Cerebellar cortex (tissue), 1 donor: ENCODE measurements at regions not wholly inside any gene's neighbourhood (a gene's known extent, or its start where the extent isn't known, plus 50 kb on each side); places are given as distances from the start of the nearest gene placed in this dataset.
"Not testable (repeated sequence)": the region's sequence is repeated elsewhere in the genome, so short reads cannot be mapped to it uniquely, and the experiment has no call there.

Source experiments
- DNase-seq: peaks from one replicate; pipeline ENCODE4 v3.0.0-alpha.2; 2015; ENCODE audit warnings: low spot score

DNA sequence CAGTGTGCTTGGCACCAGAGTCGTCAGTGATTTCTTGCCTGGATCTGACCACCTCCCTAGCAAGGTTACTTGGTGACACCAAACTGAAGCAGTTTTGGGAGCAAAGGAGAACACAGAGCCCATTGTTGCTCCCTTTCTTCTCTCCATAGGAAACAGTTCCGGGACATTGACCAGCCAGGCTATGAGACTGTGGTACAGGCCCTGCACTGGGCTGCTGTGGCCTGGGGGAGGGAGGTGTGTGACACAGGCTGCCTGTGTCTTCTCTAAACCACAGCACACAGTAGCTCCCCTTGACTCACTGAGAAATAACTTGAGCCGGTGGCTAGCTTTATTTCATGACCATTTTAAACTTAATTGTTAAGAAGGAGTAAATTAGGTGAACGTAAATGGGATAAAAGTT lies 214.8 kb upstream of the UBL3 start:
- DNase-seq, result no peak

DNA sequence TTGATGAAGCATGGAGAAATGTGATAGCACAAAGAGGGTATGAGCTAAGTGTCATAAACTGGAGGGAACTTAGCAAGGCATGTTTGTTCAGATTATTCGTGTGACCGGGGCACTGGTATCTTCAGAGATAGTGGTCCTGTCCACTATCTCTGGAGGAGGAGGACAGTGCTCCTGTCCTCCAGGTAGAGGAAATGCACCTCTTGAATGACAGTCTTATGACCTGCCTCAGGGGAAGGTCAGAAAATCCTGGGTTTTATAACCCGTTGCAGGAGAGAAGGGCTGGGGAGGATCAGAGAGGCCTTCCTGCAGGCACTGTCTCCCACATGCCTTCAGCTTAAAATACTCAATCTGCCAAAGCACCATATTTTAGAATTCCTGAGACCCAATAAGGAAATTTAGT lies 213.5 kb upstream of the UBL3 start:
- no peak for DNase-seq

DNA sequence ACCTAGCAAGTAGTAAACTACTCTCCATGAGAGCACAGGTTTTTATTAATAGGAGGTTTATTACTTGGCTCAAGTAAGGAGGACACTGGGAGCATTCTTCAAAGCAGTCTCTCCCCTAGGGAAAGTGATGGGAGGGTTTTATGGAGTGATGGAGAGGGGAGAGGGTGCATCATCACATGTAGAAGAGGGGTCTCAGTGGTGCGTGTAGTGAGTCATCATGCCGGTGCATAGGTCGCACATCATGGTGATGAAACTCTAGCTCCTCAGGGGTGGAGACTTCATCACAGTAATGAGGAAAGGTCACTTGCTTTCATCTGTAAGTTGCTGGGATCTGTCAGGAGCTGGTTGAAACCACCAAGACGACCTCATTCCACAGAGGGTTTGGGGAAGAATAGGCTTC lies 210.8 kb upstream of the UBL3 start:
- DNase-seq, result no peak

DNA sequence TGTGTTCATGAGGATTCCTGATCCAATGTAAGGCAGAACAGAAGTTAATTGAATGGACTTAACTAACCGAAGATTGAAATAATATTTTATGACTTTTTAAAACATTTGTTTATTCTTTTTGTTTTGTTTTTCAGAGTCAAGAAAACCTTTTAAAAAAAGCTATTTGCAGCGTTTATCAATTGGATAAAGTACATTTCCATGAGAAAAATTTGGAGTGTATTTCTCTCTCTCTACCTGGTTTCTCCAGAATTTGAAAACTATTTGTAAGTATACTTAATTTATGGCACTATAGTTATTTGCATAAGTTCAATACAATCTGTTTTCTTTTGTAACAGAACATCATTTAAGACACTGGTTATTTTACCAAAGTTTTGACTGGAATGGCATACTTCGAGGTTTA lies 208.0 kb upstream of the UBL3 start:
- no peak for DNase-seq

DNA sequence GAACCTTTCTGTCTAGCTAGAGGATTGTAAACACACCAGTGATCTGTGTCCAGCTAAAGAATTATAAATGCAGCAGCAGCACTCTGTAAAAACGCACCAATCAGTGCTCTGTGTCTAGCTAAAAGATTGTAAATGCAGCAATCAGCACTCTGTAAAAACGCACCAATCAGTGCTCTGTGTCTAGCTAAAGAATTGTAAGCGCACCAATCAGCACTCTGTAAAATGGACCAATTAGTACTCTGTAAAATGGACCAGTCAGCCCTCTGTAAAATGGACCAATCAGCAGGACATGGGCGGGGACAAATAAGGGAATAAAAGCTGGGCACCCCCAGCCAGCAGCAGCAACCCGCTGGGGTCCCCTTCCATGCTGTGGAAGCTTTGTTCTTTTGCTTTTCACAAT lies 204.1 kb upstream of the UBL3 start:
- DNase-seq, result not testable (repeated sequence)

DNA sequence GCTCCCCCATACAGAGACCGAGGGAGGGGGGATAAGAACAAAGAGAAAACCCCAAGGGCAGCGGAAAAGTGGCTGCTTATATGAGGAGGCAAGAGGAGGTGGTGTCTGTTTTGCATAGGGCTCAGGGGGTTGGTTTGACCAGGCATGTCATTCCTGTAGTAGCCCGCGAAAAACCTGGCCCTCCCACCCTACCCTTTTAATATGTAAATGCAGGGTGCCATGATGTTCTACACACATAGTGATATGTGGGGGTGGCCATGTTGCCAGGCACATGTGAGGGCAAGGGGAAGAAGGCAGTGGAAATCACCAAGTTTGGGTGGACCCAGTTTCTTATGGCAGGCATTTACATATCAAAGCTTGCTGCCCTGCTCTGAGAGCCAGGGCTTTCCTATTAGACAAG lies 203.5 kb upstream of the UBL3 start:
- no peak for DNase-seq

DNA sequence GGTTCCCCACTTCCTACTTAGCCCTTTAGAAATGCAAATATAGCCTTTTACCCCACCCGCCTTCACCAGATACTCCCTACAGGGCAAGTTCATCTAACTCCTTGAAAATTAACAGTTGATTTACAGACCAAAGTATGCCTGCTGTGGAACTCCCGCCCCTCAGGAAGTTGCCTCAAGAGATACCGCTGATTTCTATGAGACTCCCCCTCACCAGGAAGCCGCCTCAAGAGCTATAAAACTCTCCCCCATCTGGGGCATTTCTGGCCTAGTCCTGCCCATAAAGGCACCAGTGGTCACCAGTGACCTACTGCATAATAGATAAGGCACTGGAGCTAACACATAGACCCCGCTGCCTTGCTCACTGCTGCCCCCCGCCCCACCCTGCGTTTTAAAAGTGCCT lies 201.7 kb upstream of the UBL3 start:
- DNase-seq, result no peak

DNA sequence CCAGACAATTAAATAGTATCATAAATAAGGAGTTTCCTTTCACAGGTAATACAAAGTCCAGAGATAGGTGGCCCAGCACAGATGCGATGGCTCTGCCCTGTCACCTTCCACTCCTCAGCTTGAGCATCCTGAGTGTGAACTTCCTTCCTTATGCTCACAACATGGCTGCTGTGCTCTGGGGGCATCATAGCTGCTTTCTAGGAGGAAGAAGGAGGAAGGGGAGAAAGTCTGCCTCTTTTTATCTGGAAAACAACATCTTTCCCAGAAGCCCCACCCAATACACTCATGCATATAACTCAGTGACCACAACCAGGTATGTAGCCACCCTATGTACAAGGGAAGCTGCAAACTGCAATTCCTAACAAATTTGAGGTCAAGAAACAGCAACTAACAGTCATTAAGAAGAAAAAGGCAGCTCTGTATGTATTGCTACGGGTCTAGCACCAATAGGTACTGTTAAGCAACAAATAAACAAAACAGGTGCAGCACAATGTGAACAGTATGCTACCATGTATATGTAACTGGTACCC lies 201.2 kb upstream of the UBL3 start:
- DNase-seq, result no peak

DNA sequence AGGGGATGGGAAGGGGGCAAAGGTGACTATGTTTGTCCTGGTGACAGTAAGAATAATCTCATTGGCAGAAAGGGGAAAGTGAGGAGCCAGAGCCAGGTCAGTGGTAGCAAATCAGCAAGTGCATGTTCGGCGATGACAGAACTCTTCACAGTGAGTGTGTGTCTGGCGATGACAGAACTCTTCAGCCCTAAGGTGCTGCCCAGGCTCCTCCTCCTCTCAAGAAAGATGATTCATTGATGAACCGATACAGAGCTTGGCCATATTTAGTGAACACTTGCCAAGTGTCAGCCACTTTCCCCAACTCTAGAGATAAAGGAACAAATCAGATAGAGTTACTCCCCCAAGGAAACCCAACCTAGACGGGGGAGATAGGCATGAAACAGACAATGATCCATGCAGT lies 199.3 kb upstream of the UBL3 start:
- no peak for DNase-seq

DNA sequence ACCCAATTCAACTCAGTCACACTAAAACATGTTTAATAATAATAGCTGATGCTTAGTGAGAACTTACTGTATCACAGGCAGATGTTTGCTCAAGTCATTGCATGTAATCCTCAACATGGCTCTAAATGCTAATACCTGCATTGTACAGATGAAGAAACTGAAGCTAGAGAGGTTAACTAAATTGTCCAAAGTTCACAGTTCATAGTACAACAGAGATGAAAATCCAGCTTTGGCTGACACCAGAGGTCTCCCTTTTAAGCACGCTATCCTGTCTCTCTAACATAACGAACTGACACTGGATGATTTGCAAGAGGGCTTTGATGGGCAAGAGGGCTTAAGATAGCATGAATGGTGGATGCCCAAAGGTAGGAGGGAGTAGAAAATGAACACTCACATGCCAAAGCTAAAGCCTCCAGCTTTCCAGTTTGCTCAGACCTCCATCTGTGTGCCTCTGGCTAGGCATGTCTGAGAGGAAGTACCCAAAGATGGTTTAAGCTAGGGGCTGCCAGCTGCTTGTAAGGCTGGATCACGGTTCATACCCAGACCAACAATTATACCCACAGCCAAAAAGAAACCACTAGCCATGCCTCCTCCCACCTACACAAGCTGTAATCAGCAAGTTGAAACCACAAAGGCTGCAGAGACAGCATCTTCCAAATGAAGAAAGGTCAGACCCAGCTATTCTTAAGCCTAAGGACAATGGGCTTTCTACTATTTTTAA lies 196.9 kb upstream of the UBL3 start:
- DNase-seq, result no peak

DNA sequence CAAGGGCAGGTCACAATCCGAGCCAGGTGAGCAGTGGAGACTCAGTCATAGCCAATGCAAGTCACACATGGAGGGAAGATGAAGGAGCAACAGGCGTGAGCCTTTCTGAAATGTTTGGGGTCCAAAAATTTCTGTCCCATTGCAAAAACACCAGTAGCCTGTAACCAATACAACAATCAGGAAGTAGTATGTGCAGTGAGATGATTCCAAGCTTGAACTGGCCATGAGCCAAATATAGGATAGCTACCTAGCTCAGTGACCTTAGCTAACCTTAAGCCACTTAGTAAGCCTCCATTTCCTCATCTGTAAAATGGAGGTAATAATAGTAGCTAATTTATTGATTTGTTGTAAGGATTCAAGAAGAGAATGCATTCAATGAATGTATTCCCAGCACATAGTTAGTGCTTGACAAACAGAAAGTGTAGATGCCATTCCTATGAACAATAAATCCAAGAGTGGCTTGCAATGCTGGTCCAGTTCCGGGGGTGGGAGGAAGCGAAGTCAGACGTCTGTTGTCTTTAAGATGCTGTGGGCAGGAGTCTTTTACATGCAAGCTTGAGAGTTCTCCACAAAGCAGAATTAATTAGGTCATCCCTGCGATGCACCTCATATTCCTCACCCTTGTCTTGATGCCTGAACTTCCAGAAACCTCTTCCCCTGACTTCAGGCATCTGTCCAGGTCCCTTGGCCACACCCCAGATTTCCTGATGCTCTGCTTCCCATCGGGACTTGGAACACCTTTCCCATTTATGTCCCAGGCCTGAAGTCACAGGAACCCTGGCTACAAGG lies 195.7 kb upstream of the UBL3 start:
- DNase-seq, result no peak

DNA sequence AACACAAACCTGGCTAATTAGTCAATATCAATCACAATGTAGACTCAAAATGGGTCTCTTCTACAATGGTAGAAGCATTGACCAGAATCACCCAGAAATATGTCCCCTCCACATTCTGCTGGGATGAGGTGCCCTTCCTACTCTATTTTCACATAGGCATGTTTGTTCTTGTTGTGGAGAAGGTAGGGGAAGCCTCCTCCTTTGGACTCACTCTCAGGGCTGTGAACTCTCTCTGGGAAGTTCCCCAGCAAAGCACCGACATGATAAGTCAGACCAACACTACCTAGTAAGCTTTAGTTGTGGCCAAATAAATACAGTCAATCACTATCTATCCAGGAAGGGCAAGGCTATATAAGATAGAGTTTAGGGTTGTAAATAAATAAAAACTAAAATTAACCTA lies 194.5 kb upstream of the UBL3 start:
- DNase-seq, result no peak

DNA sequence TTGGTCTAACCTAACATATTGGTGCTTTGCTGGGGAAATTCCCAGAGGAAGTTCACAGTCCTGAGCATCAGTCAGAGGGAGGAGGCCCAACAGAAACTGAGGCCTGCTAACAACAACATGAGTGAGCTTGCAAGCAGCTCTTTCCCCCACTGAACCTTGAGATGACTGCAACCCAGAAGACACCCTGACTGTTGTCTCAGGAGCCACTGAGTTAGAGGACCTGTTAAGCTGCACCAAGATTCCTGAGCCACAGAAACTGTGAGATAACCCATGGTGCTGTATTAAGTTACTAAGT lies 193.2 kb upstream of the UBL3 start:
- no peak for DNase-seq

DNA sequence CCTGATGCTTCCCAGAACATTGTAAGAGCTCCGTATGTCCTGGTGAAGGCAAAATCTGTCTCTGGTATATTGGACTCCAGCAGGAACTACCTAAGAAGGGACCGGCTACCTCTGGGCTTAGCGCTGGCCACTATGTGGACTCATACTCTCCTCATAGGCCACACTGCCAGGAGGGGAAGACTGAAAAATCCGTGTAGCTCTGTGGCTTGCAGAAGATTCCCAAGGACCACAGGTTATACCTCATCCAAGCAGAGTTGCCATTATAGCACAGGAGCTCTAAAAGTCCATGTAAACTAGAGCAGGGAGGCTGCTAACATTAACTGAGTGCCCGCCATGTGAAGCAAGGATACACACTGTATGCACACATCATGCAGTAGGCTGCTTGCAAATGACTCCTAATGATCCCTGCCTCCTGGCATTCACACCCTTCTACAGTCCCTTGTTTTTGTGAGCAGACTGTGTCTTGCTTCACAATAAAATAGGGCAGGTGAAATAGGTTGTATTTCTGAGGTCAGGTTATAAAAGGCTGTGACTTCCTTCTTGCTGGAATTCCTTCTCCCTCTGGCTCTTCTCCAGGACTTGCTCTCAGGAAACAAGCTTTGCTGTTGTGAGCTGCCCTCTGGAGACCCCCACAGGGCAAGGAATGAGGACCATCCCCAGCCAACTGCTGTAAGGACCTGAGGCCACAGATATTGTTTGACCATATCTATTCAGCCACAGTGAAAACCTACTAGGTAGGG lies 192.6 kb upstream of the UBL3 start:
- DNase-seq, result no peak

DNA sequence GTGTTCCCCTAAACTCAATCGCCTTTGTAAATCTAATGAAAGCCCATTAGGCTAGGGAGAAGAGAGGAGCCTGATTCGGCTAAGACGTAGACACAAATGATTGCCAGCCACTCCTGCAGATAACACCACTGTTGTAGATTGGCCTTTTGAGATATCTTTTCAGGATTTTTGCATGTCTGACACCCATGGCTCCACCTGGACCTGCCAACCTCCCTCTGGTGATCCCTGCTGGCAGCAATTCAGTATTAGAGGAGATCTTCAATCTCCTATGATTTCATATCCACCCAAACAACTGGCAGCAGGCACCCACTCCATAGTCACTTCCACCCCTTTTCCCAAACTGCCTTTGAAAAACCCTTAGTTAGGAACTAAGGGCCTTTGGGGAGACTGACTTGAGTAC lies 191.9 kb upstream of the UBL3 start:
- no peak for DNase-seq

DNA sequence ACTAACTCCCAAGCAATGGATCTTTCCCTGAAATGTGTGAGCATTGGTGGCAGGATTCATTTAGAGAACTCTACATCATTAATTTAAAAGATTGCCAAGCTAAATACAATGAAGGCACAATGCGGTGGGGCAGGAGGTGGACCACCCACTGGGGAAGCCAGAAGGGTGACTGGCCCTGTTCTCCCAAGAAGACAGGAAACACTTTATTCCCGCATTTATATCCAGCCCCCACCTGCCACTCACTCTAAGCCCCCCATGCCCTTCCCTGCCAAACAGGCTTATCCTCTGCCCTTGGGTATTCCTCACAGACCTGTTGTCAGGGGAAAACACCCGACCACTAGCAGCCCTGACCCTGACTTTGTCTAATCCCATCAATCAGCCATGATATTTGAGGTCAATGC lies 189.1 kb upstream of the UBL3 start:
- no peak for DNase-seq

DNA sequence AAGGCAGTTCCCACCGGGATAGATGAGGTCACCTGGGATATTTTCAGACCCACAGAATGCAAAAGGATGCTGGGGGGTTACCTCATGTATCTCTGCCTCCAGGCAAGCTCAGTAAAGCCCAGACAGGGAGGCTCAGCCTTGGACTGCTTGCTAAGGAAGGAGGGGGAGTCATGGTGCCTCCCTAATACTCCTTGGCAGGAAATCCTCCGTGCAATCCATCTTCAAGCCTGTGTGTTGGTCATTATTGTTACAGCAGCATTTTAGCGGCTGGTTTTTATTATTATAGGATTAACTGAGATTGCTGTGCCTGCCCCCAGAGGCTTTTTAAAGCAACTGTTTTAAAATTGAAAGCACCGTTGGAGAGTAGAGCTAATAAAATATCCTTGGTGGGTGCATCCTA lies 188.5 kb upstream of the UBL3 start:
- DNase-seq, result no peak

DNA sequence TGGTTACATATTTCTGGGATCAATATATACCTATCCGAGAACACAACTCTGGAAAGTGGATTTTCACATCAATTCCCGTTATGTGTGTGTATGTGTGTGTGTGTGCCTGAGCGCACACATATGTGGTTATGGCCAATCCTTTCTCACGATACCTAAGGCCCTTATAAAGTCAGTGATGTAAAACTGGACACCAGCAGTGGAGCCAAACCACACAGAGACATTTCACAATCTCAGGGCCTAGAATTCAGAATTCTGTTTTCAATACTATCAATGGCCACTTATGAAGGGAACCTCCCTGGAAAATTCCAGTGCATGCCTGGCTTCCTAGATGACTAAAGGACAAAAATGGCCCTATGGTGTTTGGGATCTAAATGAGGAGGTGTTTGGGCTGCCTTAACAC lies 187.3 kb upstream of the UBL3 start:
- DNase-seq, result no peak

DNA sequence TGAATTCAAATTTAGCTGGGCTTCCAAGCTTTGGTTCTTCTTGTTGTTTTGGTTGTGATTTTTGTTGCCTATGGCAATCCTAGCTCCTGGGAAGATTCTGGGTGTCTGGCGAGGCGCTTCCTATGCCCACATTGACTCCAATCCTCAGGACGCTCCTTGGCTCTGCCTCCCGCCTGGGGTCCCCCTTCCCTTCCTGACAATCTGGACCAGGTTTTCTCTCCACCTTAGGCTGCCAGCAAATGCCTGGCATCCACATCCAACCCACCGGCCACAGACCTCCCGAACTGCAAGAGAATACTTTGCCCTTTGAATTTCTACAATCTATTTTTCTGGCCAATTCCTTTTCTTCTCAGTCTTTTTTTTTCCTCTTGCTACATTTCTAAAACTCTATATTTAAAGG lies 186.9 kb upstream of the UBL3 start:
- no peak for DNase-seq

DNA sequence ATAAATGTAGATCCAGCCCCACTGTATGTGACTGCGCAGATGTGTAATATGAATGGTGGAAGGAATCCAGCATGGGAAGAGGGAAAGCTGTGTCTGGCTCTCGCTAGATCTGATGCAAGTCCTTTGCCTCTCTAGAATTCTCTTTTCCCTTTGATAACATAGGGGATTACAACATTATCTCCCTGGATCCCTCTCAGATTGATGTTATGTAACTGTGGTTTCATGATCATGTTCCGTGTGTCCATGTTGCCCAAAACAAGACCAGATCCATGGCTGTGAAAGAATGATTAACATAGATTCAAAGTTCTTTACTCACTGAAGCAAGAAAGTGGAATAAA lies 184.0 kb upstream of the UBL3 start:
- no peak for DNase-seq

DNA sequence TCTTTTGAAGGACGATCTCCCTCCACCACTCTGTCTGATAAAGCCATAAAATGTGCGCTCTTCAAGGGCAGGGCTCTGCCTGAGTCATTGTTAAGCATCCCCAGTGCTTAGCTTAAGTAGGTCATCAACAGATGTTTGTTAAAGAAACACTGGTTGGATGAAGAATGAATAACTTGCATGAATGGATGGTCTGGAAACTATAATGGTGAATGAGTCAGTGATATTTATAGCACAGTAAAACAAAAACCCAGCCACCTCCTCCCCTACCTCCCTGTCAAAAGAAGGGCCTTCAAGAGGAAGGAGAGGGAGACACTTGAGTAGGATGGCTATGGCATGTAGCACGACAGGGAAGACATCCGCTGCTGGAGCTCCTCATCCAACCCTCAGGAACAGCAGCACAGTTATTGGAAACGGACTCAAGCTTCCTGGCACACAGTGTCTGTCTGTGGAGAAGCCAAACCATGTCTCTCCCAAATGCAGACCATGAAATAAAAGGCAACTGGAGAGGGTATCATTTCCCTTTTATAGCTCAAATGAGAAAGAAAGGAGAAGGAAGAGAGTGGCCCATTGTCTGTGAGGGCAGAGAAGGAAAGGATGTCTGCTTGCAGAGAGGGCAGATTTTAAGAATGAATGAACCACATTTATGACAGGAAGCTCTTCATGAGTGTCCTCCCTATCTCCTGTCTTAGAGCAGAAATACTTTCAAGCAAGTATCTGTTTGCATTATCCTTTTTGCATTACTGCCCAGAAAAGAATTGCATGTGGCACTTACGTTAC lies 183.5 kb upstream of the UBL3 start:
- DNase-seq, result no peak

DNA sequence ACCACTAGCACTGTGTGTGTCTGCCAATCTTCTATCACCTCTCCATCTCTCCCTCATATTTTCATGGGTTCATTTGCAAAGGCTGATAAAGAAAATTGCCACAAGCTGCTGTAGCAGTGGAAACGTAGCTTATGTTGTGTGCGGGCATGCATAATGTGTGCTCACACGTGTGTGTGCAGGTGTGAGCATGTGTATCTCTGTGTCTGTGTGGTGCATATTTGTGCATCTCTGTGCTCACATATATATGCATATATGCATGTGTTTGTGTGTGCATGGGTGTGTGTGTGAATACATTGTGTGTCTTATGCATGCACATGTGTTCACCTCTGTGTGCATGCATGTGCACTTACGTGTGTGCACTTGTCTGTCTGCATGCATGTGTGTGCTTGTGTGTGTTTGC lies 181.8 kb upstream of the UBL3 start:
- no peak for DNase-seq

DNA sequence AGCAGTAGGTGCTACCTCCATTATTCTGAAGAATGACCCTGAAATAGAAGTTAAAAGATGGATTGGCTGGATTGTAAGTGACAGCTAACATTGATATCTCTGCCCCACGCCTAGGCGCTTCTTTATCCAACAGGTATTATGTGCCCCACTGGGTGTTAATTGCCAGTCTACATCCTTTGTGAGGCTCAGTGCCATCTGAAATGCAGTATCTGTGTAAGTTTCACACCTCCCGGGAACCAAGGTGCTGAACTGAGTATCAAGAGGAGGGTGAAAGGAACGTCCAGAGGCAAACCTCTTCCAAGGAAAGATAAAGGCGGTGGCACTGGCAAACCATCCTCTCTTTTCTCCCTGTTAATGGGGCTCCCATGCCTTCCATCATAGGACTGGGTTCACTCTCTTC lies 181.1 kb upstream of the UBL3 start:
- no peak for DNase-seq
